ENCODE measurements at regions not wholly inside any gene's neighbourhood (a gene's known extent, or its start where the extent isn't known, plus 50 kb on each side); places are given as distances from the start of the nearest gene placed in this dataset.

DNA sequence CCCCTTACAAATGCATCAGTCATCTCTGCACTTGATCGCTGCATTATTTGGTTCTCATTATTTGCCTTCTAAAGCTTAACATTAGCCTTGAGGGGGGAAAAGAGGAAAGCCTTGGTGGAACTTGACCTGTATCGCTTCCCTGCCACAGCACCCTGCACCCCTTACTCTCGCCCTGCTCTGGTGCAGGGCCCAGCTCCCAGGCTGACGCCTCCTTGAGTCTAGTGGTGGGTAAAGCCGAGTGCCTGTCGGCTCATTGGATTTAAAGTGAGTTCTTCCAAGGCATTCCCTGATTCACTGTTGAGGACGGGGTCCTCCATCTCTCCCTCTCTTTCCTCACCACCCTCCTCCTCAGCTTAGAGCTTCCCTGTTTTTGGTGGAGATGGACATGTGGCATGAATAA is 145.0 kb upstream of the GYPC start:
- H3K4me3 ChIP-seq (ENCODE audit: low read depth, poor library complexity, severe bottlenecking), result no peak overlapping the region
- TF ChIP-seq, protein P1, sequence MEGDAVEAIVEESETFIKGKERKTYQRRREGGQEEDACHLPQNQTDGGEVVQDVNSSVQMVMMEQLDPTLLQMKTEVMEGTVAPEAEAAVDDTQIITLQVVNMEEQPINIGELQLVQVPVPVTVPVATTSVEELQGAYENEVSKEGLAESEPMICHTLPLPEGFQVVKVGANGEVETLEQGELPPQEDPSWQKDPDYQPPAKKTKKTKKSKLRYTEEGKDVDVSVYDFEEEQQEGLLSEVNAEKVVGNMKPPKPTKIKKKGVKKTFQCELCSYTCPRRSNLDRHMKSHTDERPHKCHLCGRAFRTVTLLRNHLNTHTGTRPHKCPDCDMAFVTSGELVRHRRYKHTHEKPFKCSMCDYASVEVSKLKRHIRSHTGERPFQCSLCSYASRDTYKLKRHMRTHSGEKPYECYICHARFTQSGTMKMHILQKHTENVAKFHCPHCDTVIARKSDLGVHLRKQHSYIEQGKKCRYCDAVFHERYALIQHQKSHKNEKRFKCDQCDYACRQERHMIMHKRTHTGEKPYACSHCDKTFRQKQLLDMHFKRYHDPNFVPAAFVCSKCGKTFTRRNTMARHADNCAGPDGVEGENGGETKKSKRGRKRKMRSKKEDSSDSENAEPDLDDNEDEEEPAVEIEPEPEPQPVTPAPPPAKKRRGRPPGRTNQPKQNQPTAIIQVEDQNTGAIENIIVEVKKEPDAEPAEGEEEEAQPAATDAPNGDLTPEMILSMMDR (IDR thresholded peaks at IDR 0.05), result no peak
- no peak for TF ChIP-seq POLR2A (IDR thresholded peaks at IDR 0.05)
- no peak for DNase-seq (ENCODE audit: low spot score in 2 of 2)
- intact Hi-C loops (cut with DNase I; ENCODE audit: low total_unique reads), result no loop called here
- 88 to 90% methylated on average over 7 of the region's 7 CpGs for WGBS, 2 donors

DNA sequence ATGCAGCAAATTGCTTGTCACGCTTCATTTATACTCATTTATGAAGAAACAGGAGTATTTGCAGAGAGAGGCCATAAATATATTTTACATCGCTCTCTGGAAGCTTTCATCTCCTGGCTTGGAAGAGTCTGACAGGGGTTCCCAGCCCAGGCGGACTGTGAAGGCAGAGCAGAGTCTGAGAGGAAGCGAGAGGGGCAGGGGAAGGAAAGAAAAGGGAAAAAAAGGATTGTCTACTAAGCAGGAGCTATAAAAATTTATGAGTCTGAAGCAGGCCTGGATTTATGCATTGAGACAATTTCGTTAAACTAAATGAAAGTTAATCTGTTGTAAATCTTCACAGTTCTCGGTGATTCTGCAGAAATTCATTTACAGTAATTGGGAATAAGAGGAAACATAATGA is 143.9 kb upstream of the GYPC start:
- TF ChIP-seq POLR2A (IDR thresholded peaks at IDR 0.05), result no peak
- TF ChIP-seq, protein P1 (IDR thresholded peaks at IDR 0.05), result no peak
- DNase-seq (ENCODE audit: low spot score in 2 of 2), result no peak
- WGBS, 2 donors, result 72 to 73% methylated on average over 6 of the region's 6 CpGs
- intact Hi-C loops (cut with DNase I; ENCODE audit: low total_unique reads), result no loop called here
- H3K4me3 ChIP-seq (ENCODE audit: low read depth, poor library complexity, severe bottlenecking), result no peak overlapping the region

DNA sequence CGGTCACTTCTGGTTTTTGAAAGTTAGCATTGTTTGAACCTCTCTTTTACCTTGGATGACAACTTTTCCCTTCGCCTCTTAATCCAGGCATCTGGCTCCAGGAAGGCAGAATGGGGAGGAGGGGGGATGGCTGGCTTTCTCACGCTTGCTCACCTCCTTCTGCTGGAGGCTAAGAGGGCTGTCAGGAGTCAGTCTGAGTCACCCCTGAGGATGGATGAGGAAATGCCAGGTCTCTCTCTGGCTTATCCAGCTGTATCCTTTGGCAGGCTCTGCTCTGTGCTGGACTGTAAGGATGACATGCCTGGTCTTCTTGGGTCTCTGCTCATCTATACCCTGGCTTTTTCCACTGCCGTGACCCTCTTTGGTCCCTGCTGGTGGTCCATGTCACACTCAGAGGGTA is 142.9 kb upstream of the GYPC start:
- DNase-seq (ENCODE audit: low spot score in 2 of 2), result no peak
- no peak overlapping the region for H3K4me3 ChIP-seq (ENCODE audit: low read depth, poor library complexity, severe bottlenecking)
- no peak for TF ChIP-seq POLR2A (IDR thresholded peaks at IDR 0.05)
- TF ChIP-seq, protein P1 (IDR thresholded peaks at IDR 0.05), result no peak
- intact Hi-C loops (cut with DNase I; ENCODE audit: low total_unique reads), result no loop called here
- 69 to 77% methylated on average over 4 of the region's 4 CpGs for WGBS, 2 donors

DNA sequence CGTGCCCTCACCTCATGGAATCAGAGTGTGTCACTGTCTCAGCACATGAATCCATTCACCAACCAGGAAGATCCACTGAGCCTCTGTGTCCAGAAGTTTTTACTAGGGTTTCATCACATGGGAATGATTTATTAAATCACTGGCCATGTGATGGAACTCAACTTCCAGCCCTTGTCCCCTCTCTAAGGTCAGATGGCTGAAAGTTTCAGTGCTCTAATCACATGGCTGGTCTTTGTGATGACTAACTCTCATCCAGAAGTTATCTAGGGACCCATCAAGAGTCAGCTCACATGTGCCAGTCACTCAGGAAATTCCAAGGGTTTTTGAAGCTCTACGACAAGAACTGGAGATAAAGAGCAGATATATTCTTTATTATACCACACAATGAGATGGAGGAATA is 140.5 kb upstream of the GYPC start:
- intact Hi-C loops (cut with DNase I; ENCODE audit: low total_unique reads), result no loop called here
- WGBS, 2 donors, result 73 to 82% methylated on average over 2 of the region's 2 CpGs
- TF ChIP-seq, protein P1 (IDR thresholded peaks at IDR 0.05), result no peak
- TF ChIP-seq POLR2A (IDR thresholded peaks at IDR 0.05), result no peak
- DNase-seq (ENCODE audit: low spot score in 2 of 2), result no peak
- no peak overlapping the region for H3K4me3 ChIP-seq (ENCODE audit: low read depth, poor library complexity, severe bottlenecking)

DNA sequence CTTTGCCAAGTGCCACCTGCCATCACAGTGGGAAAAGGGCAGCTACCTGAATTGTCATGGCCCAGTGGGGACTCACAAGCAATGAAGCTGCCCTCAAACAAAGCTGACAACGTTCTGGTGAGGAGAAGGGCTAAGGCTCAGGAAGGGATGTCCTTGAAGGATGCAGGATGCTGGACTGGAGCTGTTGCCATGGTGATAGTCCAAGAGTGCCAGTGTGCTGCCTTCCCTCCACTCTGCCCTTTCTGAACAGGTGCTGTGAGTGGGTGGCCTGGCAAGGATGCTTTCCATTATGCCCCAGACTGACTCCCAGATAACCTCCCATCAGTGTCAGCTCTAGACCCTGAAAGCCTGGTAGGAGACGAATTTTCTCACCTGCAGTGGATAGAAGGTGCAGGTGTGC is 137.8 kb upstream of the GYPC start:
- TF ChIP-seq POLR2A (IDR thresholded peaks at IDR 0.05), result no peak
- TF ChIP-seq, protein P1 (IDR thresholded peaks at IDR 0.05), result no peak
- H3K4me3 ChIP-seq (ENCODE audit: low read depth, poor library complexity, severe bottlenecking), result no peak overlapping the region
- intact Hi-C loops (cut with DNase I; ENCODE audit: low total_unique reads), result no loop called here
- DNase-seq (ENCODE audit: low spot score in 2 of 2), result no peak
- 50 to 64% methylated on average over 2 of the region's 2 CpGs for WGBS, 2 donors

DNA sequence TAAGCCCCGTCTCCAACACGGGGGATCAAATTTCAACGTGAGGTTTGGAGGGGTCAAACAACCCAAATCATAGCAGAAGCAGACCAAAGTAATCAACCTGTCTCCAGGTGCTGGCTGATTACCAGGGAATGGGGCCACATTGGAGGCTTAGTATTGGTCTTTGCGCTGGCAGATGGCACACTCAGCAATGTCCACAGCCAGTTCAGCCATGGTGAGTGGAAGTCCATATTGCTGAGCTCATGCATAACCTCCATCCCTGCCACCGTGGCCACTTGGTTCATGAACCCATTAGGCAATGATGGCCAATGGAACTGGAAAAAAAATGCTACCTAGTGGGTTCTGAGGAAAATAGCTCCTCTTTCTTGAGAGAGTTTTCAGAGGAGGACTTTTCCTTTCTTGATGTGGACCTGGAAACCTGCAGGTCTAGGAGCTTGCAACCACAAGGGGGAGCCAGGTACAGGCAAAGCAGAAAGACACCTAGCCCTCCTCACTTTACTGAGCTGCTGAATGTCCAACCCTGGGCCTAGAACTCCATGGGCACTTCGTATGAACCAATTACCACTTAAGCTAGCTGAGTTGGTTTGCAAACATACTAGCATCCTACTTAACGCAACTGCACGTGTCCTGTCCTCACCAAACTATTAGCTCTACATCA is 128.0 kb upstream of the GYPC start:
- WGBS, 2 donors, result 72 to 79% methylated on average over 8 of the region's 8 CpGs
- no peak overlapping the region for H3K4me3 ChIP-seq (ENCODE audit: low read depth, poor library complexity, severe bottlenecking)
- intact Hi-C loops (cut with DNase I; ENCODE audit: low total_unique reads), result no loop called here
- DNase-seq (ENCODE audit: low spot score in 2 of 2), result peak in 1 of 2 donors; percentile 21
- TF ChIP-seq POLR2A (IDR thresholded peaks at IDR 0.05), result no peak
- TF ChIP-seq, protein P1 (IDR thresholded peaks at IDR 0.05), result no peak

Data from lower leg skin (tissue), 4 donors.